ENCODE measurements at regions not wholly inside any gene's neighbourhood (a gene's known extent, or its start where the extent isn't known, plus 50 kb on each side); places are given as distances from the start of the nearest gene placed in this dataset.

DNA sequence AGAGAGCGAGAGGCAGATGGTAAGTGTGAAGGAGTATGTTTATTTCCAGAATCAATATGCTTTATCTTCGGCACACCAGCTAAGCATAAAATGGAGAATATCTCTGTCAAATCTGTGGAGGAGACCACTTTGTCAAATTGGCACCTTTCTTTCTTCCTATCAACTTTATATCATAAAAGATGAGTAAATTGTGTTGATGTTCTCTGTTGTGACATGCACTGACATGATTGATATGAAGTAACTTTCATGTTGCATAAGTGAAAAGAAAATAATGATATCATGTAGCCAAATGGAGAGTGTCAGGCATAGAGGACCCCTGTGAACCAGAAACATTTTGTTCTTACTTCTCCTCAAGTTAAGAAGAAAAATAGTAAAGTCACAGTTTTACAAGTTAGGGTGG is 753.8 kb downstream of the ZNF385D start:
- TF ChIP-seq, protein P1, sequence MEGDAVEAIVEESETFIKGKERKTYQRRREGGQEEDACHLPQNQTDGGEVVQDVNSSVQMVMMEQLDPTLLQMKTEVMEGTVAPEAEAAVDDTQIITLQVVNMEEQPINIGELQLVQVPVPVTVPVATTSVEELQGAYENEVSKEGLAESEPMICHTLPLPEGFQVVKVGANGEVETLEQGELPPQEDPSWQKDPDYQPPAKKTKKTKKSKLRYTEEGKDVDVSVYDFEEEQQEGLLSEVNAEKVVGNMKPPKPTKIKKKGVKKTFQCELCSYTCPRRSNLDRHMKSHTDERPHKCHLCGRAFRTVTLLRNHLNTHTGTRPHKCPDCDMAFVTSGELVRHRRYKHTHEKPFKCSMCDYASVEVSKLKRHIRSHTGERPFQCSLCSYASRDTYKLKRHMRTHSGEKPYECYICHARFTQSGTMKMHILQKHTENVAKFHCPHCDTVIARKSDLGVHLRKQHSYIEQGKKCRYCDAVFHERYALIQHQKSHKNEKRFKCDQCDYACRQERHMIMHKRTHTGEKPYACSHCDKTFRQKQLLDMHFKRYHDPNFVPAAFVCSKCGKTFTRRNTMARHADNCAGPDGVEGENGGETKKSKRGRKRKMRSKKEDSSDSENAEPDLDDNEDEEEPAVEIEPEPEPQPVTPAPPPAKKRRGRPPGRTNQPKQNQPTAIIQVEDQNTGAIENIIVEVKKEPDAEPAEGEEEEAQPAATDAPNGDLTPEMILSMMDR (IDR thresholded peaks at IDR 0.05), result no peak
- TF ChIP-seq POLR2A (IDR thresholded peaks at IDR 0.05), result no peak
